Stimulated activated CD4-positive, alpha-beta T cell treated with anti-CD3 and anti-CD28 coated beads, Interleukin-15, amount 100 ng/mL, for 1 hour (primary cell): ENCODE measurements at regions not wholly inside any gene's neighbourhood (a gene's known extent, or its start where the extent isn't known, plus 50 kb on each side); places are given as distances from the start of the nearest gene placed in this dataset.

Experiments used
- DNase-seq, 2 donors: peaks; one replicate each; pipeline ENCODE4 v3.0.0-alpha.2; 2020; ENCODE audit warnings: low read depth in 1 of 2, low spot score in 1 of 2

DNA sequence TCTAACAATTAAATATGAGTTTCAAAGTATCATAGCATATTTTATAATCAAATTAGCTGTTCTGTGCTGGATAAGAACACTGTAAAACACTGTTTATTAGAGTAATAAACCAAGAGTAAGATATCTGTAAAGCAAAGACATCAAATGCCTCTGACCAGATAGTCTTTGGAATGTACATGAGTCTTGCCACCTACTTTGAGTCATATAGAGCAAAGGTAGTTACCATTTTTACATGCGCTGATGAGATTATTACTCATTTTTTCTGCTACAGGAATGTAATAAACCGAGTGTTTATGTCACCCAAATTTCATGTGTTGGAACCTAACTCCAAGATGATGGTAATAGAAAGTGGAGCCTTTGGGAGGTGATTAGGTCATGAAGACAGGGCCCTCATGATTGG lies 654.5 kb downstream of the CETN3 start:
- no peak for DNase-seq

DNA sequence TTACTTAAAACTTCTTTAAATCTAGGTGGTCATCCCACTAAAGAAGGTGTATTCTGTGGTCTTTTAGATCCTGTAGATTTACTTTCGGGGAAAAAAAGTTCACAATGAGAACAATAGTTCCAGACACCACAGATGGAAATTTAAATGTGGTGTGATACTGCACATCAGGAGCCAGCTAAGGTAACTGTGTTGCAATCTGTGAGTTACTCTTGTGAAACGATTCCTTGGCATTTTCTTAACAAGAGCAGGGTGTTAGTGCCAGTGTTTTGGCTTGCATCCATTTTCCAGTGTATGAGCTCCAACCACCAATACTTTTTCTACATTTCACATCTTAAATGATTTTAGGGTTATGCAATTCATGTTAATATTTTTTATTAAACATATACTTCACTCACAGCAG lies 674.5 kb downstream of the CETN3 start:
- no peak for DNase-seq

DNA sequence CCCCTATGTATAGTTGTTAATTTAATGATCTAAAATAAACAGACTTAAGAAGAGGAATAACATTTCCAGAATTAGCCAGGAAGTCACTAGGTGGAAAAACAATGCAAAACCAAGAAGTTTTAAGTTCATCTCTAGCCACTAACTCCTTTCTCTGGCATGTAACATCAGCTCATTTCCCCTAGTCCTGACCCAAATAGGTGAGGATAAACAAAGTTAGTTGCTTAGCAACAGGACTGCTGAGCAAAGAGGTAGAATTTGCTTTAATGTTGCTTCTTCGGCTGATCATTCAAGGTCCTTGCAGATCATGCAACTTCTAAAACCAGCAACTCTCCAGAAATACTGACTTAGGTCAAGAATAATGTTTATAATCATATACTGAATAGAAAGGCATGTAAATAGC lies 675.8 kb downstream of the CETN3 start:
- no peak for DNase-seq

DNA sequence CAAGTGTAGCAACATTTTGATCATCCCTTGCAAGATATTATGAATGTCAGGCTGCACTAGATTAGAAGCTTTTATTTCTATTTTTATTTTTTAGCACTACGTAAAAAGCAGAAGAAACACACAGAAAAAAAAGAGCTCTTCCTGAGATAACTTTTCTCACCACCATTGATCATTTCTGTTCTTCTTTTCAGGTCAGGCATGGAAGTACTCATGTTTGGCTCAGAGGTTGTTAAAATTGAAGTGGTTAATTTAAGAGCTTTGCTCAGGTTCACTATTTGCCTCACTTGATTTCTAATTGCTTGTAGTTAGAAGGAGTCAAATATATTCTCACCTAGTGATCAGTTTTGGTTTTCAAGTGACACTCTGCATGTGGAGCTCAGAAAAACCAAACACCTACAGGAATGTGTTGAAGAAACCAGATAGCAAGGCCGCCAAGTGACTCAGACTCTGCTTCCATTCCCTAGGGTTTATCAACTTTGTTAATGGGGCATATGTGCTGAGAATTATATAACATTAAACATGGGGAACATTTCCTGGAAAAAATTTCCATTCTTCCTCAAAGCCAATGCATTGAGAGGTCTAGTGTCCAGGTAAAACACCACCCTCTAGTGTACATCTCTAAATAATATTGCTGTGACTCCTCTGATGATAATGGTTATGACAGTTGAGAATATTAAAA lies 679.8 kb downstream of the CETN3 start:
- no peak for DNase-seq

DNA sequence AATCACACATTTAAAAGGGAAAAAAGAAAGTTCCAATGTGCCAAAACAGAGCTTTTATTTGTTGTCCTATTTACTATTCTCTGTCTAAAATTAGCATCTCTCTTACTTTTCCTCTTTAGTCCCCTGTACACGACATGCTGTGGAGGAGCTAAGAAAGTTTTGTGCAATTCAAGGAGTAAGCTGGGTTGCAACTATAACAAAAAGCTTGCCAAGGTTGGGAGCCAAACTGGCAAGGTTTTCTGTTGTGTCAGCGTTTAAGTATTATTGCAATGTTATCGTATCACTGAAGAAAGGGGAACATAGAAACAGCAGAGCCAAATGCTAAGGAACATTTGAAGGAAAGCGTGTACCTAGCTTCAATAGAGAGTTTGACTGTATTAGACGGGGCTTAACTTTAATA lies 680.8 kb downstream of the CETN3 start:
- no peak for DNase-seq

DNA sequence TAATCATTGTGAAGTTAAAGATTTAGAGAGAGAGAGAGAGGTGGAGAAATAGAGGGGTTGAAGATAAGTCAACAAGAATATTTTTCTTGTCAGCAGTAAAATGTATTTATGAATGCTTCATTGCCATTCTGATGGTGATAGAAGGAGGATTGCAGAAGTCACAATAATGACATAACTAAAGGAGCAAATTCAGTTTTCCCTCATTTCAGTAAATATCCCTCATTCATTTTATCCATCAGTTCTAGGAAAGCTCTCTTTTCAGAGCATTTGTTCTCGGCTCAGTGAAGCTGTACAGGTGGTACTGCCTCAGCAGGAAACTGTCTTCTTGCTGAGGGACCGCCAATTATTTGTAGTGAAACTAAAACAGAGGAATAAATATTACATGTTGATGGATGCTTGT lies 681.4 kb downstream of the CETN3 start:
- DNase-seq: no peak

DNA sequence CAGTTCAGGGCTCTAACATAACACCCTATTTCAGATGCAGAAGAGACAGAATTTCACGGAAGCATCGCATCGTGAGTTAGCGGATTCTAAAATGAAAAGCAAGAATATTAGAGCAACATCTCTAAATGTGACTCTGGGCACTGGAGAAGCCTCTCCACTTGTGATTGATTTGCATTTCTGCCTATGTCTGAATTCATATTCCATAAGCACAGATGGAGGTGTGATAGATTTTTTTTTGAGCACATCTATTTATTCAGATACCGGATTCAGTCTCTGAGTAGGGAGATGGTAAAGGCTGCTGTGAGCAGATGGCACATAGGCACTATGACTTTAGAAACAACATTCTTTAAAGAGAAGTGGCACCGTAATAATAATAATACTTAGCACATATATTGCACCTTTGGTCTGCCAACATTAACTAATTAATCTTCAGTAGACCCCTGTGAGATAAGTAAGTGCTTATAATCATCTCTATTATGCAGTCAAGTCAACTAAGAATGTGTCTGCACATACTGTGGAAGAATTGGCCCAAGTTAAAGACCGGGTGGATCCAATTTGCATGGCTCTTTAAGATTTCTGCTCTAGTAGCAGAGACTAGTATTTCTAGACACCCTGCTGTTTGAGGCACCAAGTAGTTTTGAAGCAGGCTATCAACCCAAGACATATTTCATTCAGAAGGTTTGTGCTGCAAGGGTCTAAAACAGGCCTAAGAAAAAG lies 685.0 kb downstream of the CETN3 start:
- DNase-seq: no peak

DNA sequence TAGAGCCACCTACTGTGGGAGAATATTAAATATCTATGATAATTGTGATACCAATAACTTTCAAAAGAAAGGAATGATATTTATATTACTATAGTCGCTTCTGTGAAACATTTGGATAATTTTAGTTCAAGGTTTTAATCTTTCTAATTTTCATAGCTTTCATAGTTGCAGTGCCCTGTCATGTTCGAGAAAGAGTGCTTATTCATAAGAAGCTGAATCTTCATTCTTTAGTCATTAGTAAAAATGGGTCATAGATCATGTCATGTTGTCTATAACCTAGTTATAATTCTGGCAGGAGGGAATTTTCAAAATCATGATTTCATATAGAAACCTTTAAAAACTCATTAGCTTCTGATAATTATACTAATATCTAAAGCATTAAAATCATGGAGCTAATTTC lies 685.6 kb downstream of the CETN3 start:
- no peak for DNase-seq

DNA sequence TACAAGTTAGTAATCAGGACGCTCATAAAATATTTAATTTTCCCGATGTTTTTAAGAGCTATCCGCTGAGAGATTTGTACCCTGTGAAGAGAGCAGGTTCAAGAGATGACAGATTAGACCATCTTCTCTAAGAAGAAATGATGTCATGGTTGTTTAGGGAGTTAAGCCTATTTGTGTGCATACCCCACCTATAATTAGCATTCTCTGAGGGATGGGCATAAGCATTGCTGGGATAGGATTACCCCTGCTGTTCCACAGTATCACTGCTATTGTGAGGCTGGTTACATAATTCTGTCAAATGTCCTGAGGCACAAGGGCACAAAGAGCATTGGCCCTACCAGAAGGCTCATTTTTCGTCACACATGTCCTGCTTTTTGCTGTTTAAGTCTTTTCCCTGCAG lies 687.0 kb downstream of the CETN3 start:
- no peak for DNase-seq

DNA sequence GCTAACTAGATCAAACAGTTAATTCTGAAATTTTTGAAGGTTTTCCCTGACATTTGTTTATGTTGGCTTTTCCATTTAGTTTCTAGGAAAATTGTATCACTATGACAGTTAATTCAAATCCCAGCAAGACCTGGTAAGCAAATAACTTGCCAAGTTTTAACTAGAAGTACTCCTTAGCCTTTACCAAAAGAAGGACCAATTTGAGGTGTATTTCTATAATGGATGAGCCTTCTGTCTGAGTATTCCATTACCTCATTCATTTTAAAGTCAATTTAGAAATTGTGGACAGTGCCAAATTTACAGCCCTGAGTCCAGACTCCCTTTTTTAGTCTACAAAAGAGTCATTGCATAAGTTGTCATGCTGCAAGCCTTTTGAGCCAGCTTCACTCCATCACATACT lies 687.6 kb downstream of the CETN3 start:
- DNase-seq: no peak

DNA sequence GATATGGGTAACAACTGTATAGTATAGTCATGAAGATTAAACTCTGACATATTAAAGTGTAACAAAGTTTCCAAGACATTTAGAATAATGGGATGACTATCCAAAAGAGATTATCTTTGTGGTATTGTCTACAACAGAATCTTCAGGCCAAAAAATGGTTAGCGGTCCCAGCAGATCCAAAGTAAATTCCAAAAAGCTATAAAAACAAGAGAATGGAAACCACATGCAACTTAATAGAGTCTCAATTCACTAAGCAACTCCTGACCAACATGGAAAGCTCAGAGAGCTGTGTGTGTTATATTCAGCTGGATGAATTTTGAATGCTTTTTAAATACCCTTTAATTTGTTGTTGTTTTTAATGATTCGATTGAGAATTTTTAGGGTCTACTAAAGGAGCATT lies 688.2 kb downstream of the CETN3 start:
- no peak for DNase-seq

DNA sequence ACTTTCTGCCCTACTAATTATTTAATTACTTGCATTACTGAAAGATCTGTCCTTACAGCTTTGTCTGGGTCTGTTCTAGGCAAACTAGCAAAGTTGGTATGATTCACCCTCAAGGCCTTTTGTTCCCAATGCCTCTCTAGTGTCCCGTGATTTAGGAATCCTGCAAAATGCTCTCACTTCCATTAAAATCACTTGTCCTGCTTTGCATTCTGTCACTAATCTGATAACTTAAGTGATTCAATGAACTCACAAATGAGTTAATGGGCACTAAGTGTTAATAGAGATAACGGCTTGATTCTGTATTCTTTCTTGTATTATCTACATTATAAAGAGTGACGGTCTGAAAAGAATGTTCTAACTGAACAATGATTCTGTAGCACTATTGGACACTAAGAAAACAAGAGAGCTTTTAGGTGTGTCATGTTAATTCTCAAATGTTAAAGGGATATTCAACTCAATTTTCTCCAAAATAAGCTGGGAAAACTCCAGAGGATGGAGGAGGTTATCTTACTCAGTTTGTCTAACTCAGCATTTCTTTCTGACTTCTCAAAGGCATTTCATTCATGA lies 697.3 kb downstream of the CETN3 start:
- no peak for DNase-seq

DNA sequence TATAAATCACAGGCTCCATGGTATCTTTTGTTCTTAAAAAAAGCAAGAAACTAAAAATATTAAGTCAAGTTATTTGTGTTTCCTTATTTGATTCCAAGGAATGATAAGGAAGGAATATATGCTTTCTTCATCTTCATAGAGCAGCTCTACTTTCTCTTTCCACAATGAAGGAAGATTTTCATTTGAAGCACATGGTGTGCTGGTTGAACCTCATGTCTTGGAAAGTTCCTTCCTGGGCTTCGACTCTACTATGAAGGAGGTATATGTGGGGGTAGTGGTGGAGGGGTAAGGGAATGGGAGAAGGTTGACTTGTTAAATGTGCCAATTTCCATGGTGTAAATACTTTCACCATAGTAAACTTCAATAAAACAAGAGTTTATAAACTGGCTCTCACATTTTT lies 698.0 kb downstream of the CETN3 start:
- DNase-seq: no peak

DNA sequence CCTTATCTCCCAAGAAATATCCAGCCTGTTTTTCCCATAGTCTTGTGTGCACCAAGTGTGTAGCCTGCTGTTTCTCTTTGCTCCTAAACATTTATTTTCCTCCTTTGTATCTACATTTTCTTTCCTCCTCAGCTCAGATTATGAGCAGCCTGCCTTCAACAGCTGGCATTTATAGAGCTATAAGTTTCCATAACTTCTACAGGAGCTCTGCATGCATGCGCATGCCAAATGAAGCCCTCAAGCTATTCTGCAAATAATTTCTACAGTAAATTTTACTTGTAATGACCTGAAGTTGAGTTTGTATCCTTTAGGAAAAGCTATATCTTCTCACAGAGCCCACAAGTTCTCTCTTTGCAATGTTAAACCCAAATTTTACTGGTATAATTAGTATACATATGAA lies 699.5 kb downstream of the CETN3 start:
- no peak for DNase-seq

DNA sequence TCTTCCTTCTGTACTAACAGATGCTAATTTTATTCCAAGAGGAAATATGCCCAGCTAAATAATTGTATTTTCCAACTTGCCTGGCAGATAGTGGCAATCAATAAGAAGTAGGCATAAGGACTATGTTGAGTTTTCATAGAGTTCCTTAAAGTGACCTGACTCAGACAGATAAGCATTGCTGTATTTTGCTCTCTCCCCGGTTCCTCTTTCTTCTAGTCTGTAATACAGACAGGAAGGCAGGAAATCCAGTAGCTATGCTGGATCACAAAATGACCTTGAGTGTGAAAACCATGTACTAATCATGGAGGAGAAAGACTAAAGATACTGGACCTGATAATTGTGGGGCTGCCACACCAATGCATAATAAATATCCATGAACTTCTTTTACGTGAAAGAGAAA lies 701.7 kb downstream of the CETN3 start:
- no peak for DNase-seq

DNA sequence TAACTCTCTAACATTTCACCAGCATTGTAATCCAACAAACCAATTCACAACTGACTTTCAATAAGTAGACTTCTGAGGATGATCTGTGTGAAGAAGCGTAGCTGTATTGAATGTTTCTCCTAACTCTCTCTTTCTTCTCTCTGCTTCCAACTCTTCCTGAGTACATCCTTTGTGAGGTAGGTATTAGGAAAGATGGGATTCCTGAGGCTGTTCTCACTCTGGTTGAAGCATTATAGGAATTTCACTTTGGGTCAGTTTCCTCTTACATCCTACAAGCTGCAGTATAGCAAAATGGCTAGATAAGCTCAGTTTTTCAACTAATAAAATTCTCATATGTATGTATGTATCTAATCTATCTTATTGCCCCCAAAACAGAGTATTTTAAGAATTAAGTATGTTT lies 702.8 kb downstream of the CETN3 start:
- no peak for DNase-seq

DNA sequence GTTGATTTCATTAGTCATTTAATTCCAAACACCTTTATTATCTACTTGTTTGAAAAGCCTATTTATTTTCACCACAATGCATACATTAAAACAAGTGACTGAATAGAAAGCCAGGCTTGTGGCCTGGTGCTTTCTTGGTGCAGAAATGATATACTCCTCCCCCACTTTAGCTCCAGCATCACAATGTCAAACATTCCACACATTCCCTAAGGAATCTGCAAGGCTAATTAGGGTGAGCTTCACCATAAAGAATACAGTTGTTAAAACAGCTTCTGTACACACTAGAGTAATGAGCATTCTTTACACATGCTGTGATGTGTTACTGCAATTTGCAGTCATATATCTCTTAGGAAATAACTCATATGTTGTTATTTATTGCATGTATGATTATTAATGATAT lies 705.7 kb downstream of the CETN3 start:
- DNase-seq: no peak

DNA sequence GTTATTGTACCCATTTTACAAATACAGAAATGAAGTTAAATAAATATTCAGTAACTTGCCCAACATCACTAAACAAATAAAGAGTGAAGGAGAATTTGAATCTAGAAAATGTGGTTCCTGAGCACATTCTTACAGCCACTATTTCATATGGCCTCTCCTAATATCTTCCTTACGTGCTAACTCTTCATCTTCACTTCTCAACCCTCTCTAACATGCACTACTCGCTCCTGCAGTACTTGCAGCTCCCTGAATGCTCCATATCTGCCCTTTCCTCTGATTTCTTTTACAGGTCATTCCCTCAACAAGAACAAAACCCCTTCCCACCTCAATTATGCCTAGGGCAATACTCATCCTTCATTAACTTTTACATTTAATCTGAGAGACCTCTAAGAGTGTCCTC lies 711.5 kb downstream of the CETN3 start:
- no peak for DNase-seq

DNA sequence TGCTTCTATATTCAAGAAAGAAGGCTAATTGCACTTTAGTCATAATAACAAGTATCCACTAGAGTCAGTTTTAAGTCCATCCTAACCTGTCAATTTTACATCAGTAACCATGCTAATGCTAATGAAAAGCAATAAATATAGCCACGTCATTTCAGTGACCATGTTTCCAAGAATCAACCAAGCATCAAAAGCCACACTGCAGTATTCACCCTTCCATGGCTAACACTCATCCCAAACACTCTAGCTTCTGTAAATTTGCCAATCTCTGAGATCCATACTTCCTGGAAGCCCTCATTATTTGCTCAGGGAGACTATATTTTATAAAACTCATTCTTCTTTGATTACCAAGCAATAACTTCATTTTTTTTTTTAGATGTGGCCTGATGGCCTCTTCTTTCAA lies 712.0 kb downstream of the CETN3 start:
- DNase-seq: no peak

DNA sequence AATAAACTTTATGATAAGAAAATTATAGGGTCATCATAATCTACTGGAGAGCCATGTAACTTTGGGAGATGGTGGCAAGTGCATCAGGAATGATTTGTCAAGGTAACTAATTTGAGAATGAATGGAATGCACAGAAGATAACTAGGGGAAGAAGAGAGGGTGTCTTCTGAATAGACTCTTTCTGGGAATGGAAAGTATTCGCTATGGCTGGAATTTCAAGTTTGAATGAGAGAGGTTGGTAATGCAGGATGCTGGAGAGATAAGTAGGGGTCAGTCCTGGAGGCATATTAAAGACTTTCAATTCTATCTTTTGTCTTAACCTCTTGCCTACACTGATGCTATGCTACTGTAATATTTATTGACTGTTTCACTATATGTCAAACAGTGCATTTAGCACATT lies 714.2 kb downstream of the CETN3 start:
- DNase-seq: no peak

DNA sequence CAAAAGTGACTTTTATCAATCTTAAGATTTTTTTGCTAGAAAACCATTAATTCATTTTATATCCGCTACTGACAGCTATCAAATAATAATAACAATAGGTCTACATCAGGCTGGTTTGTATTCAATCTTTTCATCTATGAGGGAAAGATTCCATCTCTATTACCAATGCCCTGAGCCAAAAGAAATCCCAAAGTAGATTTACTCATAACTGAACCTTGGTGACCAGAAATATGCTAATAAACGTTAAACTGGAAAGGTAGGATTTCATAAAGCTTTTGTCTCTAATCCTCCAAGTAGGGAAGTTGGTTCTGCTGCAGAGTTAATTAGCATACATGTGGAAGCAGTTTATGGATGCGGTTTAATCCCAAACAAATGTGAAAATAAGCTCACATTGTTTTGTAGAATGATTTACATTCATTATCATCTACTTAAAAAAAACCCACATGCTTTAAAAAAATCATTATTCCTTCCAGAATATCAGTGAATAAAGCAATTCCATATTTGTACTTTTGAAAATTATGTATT lies 715.5 kb downstream of the CETN3 start:
- DNase-seq: no peak

DNA sequence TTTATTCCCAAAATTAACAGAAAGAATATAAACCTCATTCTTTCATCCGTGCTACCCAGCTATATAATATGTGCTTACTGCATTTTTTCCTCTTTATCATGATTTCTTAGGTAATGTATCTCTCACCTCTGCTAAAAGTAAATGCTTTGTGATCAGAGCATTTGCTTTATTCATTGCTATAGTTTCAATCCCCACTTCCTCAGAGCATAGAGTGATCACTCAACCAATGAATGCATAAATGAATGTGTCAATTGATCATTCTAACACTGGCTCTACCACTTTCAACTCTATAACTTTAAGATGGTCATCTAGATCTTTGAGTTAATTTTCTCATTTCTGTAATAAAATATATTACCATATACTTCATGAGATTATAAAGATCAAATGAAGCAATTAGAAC lies 719.2 kb downstream of the CETN3 start:
- no peak for DNase-seq
